Mucosa of rectum (tissue), 2 donors: ENCODE measurements at regions not wholly inside any gene's neighbourhood (a gene's known extent, or its start where the extent isn't known, plus 50 kb on each side); places are given as distances from the start of the nearest gene placed in this dataset.

ENCODE experiments used
- H3K27ac ChIP-seq, 2 donors: one replicate each; pipeline ENCODE4 v1.7.0; 2013; ENCODE audit warnings: inconsistent platforms in 2 of 2, low read depth in 2 of 2, low read length in 2 of 2
- H3K27me3 ChIP-seq, 2 donors: one replicate each; pipeline ENCODE4 v1.7.0; 2013; ENCODE audit warnings: low read length in 2 of 2; ENCODE audit not compliant: control insufficient read depth in 2 of 2, insufficient read depth in 2 of 2
- H3K36me3 ChIP-seq, 2 donors: one replicate each; pipeline ENCODE4 v1.7.0; 2013; ENCODE audit warnings: low read length in 2 of 2; ENCODE audit not compliant: control insufficient read depth in 2 of 2, insufficient read depth in 2 of 2
- H3K4me1 ChIP-seq, 2 donors: one replicate each; pipeline ENCODE4 v1.7.0; 2013; ENCODE audit warnings: low read length in 2 of 2, mild to moderate bottlenecking in 1 of 2; ENCODE audit not compliant: control insufficient read depth in 2 of 2, insufficient read depth in 2 of 2
- H3K4me3 ChIP-seq, 2 donors: one replicate each; pipeline ENCODE4 v1.7.0; 2013; ENCODE audit warnings: low read length in 2 of 2
- H3K9ac ChIP-seq, 2 donors: one replicate each; pipeline ENCODE4 v1.7.0; 2013; ENCODE audit warnings: low read length in 2 of 2, low read depth in 1 of 2, mild to moderate bottlenecking in 1 of 2
- H3K9me3 ChIP-seq, 2 donors: one replicate each; pipeline ENCODE4 v1.7.0; 2013; ENCODE audit warnings: low read length in 2 of 2; ENCODE audit not compliant: control insufficient read depth in 2 of 2
- donor health status: healthy.
- donor health status: Normal muscosa, but diverticular disease.

DNA sequence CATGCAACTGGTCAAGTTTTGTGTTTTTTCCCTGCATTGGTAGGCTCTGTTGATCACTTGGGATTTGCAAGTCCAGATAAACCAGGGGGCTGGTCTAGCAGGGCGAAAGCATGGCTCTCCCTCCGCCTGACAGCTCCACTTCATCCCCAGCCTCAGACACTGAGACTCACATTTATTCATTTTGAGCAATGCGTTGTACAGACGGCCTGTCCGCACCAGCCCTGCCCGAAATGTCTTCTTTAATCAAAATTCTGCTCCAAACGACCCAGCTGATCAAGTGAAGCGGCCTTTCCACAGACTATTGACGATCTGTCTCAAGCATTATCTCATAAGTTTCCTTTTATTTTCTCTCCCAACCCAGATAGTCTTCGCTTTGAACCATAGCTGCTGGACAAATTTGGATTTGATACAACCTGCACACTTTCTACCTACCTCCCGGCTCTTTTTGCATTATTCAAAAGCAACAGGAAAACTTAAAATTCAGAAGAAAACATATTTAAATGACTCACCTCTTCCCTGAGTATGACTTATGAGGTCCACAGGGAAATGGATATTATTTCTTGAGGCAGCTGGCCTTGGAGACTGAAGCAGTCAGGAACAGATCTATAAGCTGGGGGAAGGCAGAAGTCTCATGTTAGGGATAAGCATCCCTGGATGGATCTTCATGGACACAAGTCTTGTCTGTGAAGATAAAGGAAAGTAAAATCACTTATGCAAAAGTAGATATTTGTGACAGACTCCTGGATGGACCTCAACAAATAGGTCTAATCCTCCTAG, 498.9 kb upstream of the MGMT start:
- Histone ChIP-seq H3K4me3 (no peak overlapping the region), H3K27ac (no peak overlapping the region), H3K27me3 (no peaks in the 10 kb centered on the region), H3K4me1 (no peaks in the 10 kb centered on the region), H3K9ac (no peak overlapping the region), H3K36me3 (no peaks in the 10 kb centered on the region), H3K9me3 (no peaks in the 10 kb centered on the region)

DNA sequence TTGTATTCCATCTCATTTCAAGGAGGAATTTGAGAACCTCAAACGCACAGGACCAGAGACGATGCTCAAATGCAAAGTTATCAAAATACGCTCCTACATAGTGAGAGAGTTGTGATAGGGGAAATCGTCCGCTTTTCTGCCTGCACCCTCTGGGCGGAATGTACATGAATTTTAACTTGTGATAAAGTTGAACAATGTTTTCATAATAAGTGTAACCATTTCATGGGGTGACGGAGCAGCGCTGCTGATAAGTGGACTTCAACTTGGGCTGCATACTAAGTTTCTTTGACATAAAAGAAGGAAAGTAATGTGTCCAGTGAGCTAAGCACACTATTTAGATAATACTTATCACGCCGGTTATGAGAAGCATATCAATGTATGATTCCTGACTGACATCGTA, 497.5 kb upstream of the MGMT start:
- Histone ChIP-seq H3K9me3 (no peaks in the 10 kb centered on the region), H3K27ac (no peak overlapping the region), H3K27me3 (no peaks in the 10 kb centered on the region), H3K4me3 (no peak overlapping the region), H3K4me1 (no peaks in the 10 kb centered on the region), H3K9ac (no peak overlapping the region), H3K36me3 (no peaks in the 10 kb centered on the region)

DNA sequence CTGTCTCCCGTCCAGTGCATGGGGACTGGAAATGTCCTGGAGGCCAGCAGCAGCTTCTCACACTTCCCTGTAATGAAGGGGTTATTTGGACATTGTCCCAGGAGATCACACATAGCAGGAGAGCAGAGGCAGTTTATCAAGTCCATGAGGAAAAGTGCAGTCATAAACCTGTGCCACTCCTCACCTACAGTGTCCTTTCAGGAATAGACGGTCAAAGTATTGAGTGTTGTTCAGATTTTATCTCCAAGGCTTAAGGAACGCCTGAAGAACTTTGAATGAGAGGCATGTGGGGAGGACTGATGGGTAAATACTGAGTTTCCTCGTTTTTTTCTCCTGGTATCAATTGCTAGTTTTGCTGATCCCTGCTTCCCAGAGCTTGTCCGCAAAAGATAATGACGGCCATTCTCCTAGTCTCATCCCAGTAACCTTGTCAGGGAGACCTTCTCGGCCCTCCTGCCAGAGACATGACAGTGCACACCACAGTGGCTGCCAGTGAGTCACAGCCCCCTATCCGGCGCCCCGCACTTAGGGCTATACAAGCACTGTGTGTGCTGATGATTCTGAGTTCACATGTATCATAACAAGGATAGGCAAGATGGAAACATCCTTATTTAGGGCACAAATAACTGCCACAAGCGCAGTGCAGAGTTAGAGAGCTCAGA, 495.5 kb upstream of the MGMT start:
- H3K27ac ChIP-seq, result no peak overlapping the region
- H3K9me3 ChIP-seq, result no peaks in the 10 kb centered on the region
- H3K27me3 ChIP-seq, result no peaks in the 10 kb centered on the region
- H3K36me3 ChIP-seq, result no peaks in the 10 kb centered on the region
- H3K9ac ChIP-seq, result no peak overlapping the region
- no peak overlapping the region for H3K4me3 ChIP-seq
- H3K4me1 ChIP-seq, result no peaks in the 10 kb centered on the region

DNA sequence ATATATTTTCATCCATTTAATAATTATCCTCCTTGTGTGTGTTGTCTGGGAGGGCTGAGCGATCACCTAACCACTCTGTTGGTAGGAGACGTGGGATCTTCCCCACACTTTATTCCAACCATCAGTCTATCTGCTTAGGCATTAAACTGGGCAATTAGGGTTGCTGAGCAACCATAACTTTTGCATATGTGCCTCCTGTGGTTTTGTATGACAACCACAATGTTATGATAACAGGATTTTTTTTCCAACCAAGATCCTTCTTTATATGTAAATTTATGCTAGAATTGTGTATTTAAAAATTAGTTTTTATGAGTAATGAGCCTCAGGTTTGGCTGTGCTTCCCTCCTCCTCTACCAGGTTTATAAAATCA, 495.0 kb upstream of the MGMT start:
- no peaks in the 10 kb centered on the region for H3K36me3 ChIP-seq
- no peaks in the 10 kb centered on the region for H3K9me3 ChIP-seq
- H3K27me3 ChIP-seq, result no peaks in the 10 kb centered on the region
- H3K4me1 ChIP-seq, result no peaks in the 10 kb centered on the region
- H3K9ac ChIP-seq, result no peak overlapping the region
- no peak overlapping the region for H3K4me3 ChIP-seq
- H3K27ac ChIP-seq, result no peak overlapping the region

DNA sequence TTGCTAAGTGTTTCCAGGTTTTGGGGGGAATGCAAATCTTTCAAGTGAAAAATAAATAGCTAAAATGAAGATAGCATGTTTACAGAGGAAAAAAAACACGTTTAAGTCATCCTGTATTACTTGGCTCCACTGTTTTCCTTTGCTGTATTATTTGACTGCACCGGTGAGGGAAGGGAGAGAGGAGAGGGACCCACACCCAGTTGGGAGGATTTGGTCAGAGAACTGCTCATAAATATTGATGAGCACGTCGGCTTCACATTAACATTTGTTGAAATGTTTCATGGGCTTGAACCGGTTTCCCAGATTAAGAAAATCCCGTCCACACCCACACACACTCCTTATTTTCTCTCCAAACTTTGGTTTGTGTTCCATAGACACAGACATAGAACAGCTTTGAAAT, 493.8 kb upstream of the MGMT start:
- Histone ChIP-seq H3K4me3 (no peak overlapping the region), H3K36me3 (no peaks in the 10 kb centered on the region), H3K27ac (no peak overlapping the region), H3K9ac (no peak overlapping the region), H3K9me3 (no peaks in the 10 kb centered on the region), H3K4me1 (no peaks in the 10 kb centered on the region), H3K27me3 (no peaks in the 10 kb centered on the region)

DNA sequence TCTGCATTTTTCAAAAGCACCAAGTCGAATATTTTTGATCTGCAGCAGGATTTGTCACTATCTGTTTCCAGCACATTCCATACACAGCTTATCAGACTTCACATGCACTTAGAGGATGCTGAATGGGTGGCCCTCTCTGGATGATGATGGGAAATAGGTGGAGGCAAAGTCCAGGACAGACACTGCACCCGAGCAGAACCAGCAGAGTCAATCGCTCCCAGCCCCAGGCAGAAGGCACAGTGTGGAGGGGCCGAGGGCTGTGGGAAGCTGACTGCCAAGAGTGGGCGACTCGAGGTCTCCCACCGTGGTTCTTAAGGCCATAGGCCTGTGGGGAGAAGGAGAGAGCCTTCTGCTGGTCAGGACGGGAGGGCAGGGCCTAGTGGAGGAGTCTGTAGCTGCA, 490.2 kb upstream of the MGMT start:
- Histone ChIP-seq H3K4me1 (no peaks in the 10 kb centered on the region), H3K9me3 (no peaks in the 10 kb centered on the region), H3K27me3 (no peaks in the 10 kb centered on the region), H3K9ac (no peak overlapping the region), H3K27ac (no peak overlapping the region), H3K4me3 (no peak overlapping the region), H3K36me3 (no peaks in the 10 kb centered on the region)

DNA sequence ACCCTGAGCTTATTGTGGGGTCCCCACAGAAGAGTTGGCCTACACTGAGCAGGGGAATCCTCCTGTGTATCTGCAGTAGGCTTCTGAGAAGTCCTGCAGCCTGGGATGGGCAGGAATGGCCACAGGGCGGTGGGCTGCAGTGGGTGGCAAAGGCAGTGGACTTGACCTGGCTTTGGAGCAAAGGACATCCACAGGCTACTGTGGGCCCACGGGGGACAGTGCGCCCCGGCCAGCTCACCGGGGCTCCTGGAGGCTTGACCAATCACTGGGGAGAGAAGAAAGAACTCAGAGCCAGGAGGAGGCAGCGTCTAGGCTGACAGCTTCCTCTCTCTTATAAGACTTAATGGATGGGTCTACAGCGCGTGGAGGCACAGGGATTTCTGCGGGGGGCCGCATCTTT, 488.8 kb upstream of the MGMT start:
- Histone ChIP-seq H3K27ac (no peak overlapping the region), H3K9me3 (no peaks in the 10 kb centered on the region), H3K4me3 (no peak overlapping the region)

DNA sequence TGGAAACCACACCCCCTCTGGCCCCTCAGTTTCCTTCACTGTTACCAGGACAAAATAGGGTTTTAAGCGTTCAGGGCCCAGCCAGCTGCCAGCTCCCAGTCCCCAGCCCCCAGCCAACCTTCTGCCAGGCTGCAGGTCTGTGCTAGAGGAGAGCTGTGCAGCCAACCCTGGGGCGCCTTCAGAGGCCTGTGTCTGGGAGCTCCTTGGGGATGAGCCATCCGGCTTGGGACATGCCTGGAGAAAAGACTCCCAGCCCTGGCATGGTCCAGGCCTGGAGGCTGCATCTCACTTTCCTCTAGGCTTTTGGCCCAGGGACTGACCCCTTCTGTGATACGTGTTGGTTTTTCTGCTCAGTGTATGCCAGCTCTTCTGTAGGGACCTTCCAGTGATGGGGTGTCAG, 487.6 kb upstream of the MGMT start:
- Histone ChIP-seq H3K36me3 (no peaks in the 10 kb centered on the region), H3K4me1 (no peaks in the 10 kb centered on the region), H3K27ac (no peak overlapping the region), H3K27me3 (no peaks in the 10 kb centered on the region), H3K4me3 (no peak overlapping the region), H3K9me3 (no peaks in the 10 kb centered on the region), H3K9ac (no peak overlapping the region)

More for the DNA sequence above, 488.8 kb upstream of the MGMT start:
- Histone ChIP-seq H3K9ac (no peak overlapping the region), H3K27me3 (no peaks in the 10 kb centered on the region), H3K36me3 (no peaks in the 10 kb centered on the region), H3K4me1 (no peaks in the 10 kb centered on the region)

DNA sequence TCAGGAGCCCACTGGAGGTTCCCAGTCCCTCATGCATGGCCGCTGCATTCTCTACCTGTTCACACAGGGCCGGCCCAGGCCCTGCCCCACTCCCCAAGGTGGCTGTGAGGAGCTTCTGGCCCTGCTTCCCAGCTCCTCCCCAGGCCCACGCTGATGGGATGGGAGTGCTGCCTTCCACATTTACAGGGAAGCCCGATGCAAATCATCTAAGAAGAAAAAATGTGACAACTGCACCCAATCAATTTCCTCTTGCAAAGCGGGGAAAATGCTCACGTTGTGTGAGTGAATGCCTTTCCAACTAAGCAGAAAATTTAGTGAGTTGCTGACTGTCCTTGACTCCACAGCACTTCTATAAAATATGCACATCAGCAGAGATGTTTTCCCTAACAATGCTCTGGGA, 485.8 kb upstream of the MGMT start:
- Histone ChIP-seq H3K36me3 (no peaks in the 10 kb centered on the region), H3K4me3 (no peak overlapping the region), H3K27me3 (no peaks in the 10 kb centered on the region), H3K4me1 (no peaks in the 10 kb centered on the region), H3K9ac (no peak overlapping the region), H3K9me3 (no peaks in the 10 kb centered on the region), H3K27ac (no peak overlapping the region)

DNA sequence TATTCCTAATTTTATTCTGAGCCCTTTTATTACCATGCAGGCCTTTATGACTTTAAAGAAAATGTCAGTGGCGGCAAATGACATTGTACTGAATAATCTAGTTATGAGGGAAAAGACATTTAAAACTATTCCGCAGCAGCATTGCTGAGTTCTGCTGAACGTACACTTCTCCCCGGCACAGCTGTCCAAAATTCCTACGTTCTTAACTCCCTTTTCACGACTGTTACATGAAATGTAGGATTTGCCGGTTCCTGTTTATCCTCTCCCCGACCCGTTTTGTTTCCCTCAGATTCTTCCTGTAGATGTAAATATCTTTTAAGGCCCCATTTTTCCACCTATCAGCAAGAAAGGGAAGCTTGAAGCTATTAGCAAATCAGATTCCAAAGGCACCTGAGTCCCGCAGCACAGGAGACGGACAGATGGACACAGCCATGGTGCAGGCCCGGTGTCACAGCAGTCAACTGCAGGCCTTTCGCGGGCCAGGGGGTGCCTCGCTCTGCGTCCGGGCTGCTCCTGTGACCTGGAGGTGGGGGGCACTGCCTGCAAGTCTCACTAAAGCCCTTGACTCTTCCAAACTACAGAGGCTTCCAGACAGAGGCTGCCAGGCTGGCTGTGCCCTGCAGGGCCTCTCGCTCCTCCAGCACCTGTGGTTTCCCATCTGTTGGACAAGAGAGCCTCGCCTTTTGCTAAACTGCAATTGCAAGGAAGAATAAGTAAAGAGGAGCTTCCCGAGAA, 485.0 kb upstream of the MGMT start:
- Histone ChIP-seq H3K9me3 (no peaks in the 10 kb centered on the region), H3K9ac (no peak overlapping the region), H3K27ac (no peak overlapping the region), H3K27me3 (no peaks in the 10 kb centered on the region), H3K36me3 (no peaks in the 10 kb centered on the region), H3K4me1 (no peaks in the 10 kb centered on the region), H3K4me3 (no peak overlapping the region)
